H1 (cell line): ENCODE measurements at regions not wholly inside any gene's neighbourhood (a gene's known extent, or its start where the extent isn't known, plus 50 kb on each side); places are given as distances from the start of the nearest gene placed in this dataset.
"Not testable (repeated sequence)": the region's sequence is repeated elsewhere in the genome, so short reads cannot be mapped to it uniquely, and the experiment has no call there.

ENCODE experiments used
- CTCF ChIP-seq, 3 experiments: IDR thresholded peaks; 1 replicate in 2 of 3; 2 replicates in 1 of 3; pipeline versions ENCODE4 v1.5.1 to v1.6.1; 2011; ENCODE audit warnings: low read length in 3 of 3, mild to moderate bottlenecking in 3 of 3, inconsistent platforms in 2 of 3, low read depth in 1 of 3, moderate library complexity in 1 of 3; ENCODE audit not compliant: insufficient read depth in 1 of 3; ENCODE audit errors: control extremely low read depth in 1 of 3
- EGR1 ChIP-seq: IDR thresholded peaks from 2 replicates; pipeline ENCODE4 v1.6.1; 2011; ENCODE audit warnings: low read depth, low read length, borderline replicate concordance
- HDAC2 ChIP-seq, 2 experiments: fragments of 300-600 bp in 1 of 2; sonication (generic) in 1 of 2; IDR thresholded peaks; 2 replicates each; pipeline ENCODE4 v1.6.1; 2011 to 2012; ENCODE audit warnings: low read depth in 2 of 2, low read length in 2 of 2, mild to moderate bottlenecking in 2 of 2, moderate library complexity in 2 of 2, borderline replicate concordance in 1 of 2, inconsistent platforms in 1 of 2
- SP2 ChIP-seq: IDR thresholded peaks from 2 replicates; pipeline ENCODE4 v1.6.1; 2012; ENCODE audit warnings: mild to moderate bottlenecking, low read length, inconsistent platforms

DNA sequence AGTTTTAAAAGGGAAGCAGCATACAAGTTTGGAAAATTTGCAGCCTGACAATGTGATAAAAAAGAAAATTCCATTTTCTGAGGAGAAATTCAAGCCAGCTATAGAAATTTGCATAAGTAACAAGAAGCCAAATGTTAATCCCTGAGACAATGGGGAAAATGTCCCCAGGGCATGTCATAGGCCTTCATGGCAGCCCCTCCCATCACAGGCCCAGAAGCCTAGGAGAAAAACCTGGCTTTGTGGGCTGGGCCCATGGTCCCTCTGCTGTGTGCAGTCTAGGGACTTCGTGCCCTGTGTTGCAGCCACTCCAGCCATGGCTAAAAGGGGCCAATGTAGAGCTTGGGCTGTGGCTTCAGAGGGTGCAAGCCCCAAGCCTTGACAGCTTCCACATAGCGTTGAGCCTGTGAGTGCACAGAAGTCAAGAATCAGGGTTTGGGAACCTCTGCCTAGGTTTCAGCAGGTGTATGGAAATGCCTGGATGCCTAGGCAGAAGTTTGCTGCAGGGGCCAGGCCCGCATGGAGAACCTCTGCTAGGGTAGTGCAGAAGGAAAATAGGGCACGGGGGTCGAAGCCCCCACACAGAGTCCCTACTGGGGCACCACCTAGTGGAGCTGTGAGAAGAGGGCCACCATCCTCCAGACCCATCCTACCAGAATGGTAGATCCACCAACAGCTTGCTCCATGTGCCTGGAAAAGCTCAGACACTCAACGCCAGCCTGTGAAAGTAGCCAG is 209.8 kb upstream of the ZRANB2 start:
- TF ChIP-seq SP2; CTCF (IDR thresholded peaks at IDR 0.05; ENCODE audit: control extremely low read depth in 1 of 3, insufficient read depth in 1 of 3, low read depth in 1 of 3, low read length in 3 of 3); HDAC2 (IDR thresholded peaks at IDR 0.05; ENCODE audit: borderline replicate concordance in 1 of 2, low read depth in 2 of 2, low read length in 2 of 2); EGR1: not testable (repeated sequence)
